IgD-negative memory B cell (primary cell): ENCODE measurements at regions not wholly inside any gene's neighbourhood (a gene's known extent, or its start where the extent isn't known, plus 50 kb on each side); places are given as distances from the start of the nearest gene placed in this dataset.
"Not testable (repeated sequence)": the region's sequence is repeated elsewhere in the genome, so short reads cannot be mapped to it uniquely, and the experiment has no call there.

Experiments
- H3K27ac Mint-ChIP-seq, 3 donors: one replicate each; pipeline ENCODE4 v1.8.0; 2020 to 2022; ENCODE audit warnings: mild to moderate bottlenecking in 3 of 3, mixed read lengths in 3 of 3, moderate library complexity in 1 of 3
- H3K27me3 Mint-ChIP-seq: one replicate; pipeline ENCODE4 v1.8.0; 2021; ENCODE audit warnings: mixed read lengths
- H3K36me3 Mint-ChIP-seq: one replicate; pipeline ENCODE4 v1.8.0; 2020; ENCODE audit warnings: mild to moderate bottlenecking, mixed read lengths
- H3K4me1 Mint-ChIP-seq, 3 donors: one replicate each; pipeline ENCODE4 v1.8.0; 2020 to 2022; ENCODE audit warnings: mixed read lengths in 3 of 3, mild to moderate bottlenecking in 1 of 3
- H3K4me3 Mint-ChIP-seq, 4 donors: one replicate each; pipeline ENCODE4 v1.8.0; 2020 to 2022; ENCODE audit warnings: mild to moderate bottlenecking in 4 of 4, mixed read lengths in 4 of 4, moderate library complexity in 3 of 4
- H3K9me3 Mint-ChIP-seq, 3 donors: one replicate each; pipeline ENCODE4 v1.8.0; 2020 to 2021; ENCODE audit warnings: mixed read lengths in 3 of 3, mild to moderate bottlenecking in 1 of 3

GRCh38 chr2:15694589-15694986 lies 102.9 kb downstream of the DDX1 start:
- H3K4me3 Mint-ChIP-seq: no peak overlapping the region
- H3K4me1 Mint-ChIP-seq: no peaks in the 10 kb centered on the region
- no peaks in the 10 kb centered on the region for H3K36me3 Mint-ChIP-seq

GRCh38 chr2:15695582-15696330 lies 104.1 kb downstream of the DDX1 start:
- no peak overlapping the region for H3K27ac Mint-ChIP-seq
- no peaks in the 10 kb centered on the region for H3K36me3 Mint-ChIP-seq
- peaks cover 2% of the 10 kb centered on the region for H3K27me3 Mint-ChIP-seq
- H3K4me1 Mint-ChIP-seq: no peaks in the 10 kb centered on the region
- peaks cover 0 to 2% (median 0%) of the 10 kb centered on the region in 3 donors for H3K9me3 Mint-ChIP-seq
- H3K4me3 Mint-ChIP-seq: no peak overlapping the region

More at GRCh38 chr2:15694589-15694986, 102.9 kb downstream of the DDX1 start:
- Mint-ChIP-seq H3K9me3 (peaks cover 0 to 2% (median 0%) of the 10 kb centered on the region in 3 donors), H3K27me3 (peaks cover 6% of the 10 kb centered on the region), H3K27ac (no peak overlapping the region)

GRCh38 chr2:15696606-15697170 lies 105.0 kb downstream of the DDX1 start:
- not testable (repeated sequence) for H3K4me1 Mint-ChIP-seq, H3K27ac Mint-ChIP-seq, H3K36me3 Mint-ChIP-seq, H3K27me3 Mint-ChIP-seq, H3K9me3 Mint-ChIP-seq
- H3K4me3 Mint-ChIP-seq: peak overlapping the region in 1 of 4 donors; percentile 72

- H3K36me3 Mint-ChIP-seq: no peaks in the 10 kb centered on the region
- H3K4me1 Mint-ChIP-seq: no peaks in the 10 kb centered on the region
- H3K27ac Mint-ChIP-seq: no peak overlapping the region
- no peak overlapping the region for H3K4me3 Mint-ChIP-seq
- peaks cover 2% of the 10 kb centered on the region for H3K27me3 Mint-ChIP-seq
- H3K9me3 Mint-ChIP-seq: no peaks in the 10 kb centered on the region
Observed at GRCh38 chr2:15700131-15700530, 108.5 kb downstream of the DDX1 start.

GRCh38 chr2:15700599-15701340 lies 109.1 kb downstream of the DDX1 start:
- peaks cover 2% of the 10 kb centered on the region for H3K27me3 Mint-ChIP-seq

GRCh38 chr2:15701341-15701907 lies 109.8 kb downstream of the DDX1 start:
- Mint-ChIP-seq H3K4me3 (no peak overlapping the region), H3K4me1 (no peaks in the 10 kb centered on the region), H3K27ac (no peak overlapping the region), H3K27me3 (peaks cover 2% of the 10 kb centered on the region), H3K36me3 (no peaks in the 10 kb centered on the region), H3K9me3 (no peaks in the 10 kb centered on the region)

More at GRCh38 chr2:15700599-15701340, 109.1 kb downstream of the DDX1 start:
- Mint-ChIP-seq H3K27ac (no peak overlapping the region), H3K4me1 (no peaks in the 10 kb centered on the region), H3K4me3 (no peak overlapping the region), H3K9me3 (no peaks in the 10 kb centered on the region), H3K36me3 (no peaks in the 10 kb centered on the region)

- Mint-ChIP-seq H3K27ac (no peak overlapping the region), H3K27me3 (peaks cover 2% of the 10 kb centered on the region), H3K4me3 (no peak overlapping the region), H3K9me3 (no peaks in the 10 kb centered on the region), H3K36me3 (no peaks in the 10 kb centered on the region), H3K4me1 (no peaks in the 10 kb centered on the region)
Observed at GRCh38 chr2:15701991-15702390, 110.3 kb downstream of the DDX1 start.

- H3K4me1 Mint-ChIP-seq: no peaks in the 10 kb centered on the region
- H3K9me3 Mint-ChIP-seq: no peaks in the 10 kb centered on the region
- H3K27me3 Mint-ChIP-seq: peaks cover 2% of the 10 kb centered on the region
- H3K27ac Mint-ChIP-seq: no peak overlapping the region
- no peak overlapping the region for H3K4me3 Mint-ChIP-seq
- no peaks in the 10 kb centered on the region for H3K36me3 Mint-ChIP-seq
Observed at GRCh38 chr2:15702452-15702851, 110.8 kb downstream of the DDX1 start.

- Mint-ChIP-seq H3K36me3 (no peaks in the 10 kb centered on the region), H3K9me3 (no peaks in the 10 kb centered on the region), H3K4me3 (no peak overlapping the region), H3K4me1 (no peaks in the 10 kb centered on the region), H3K27me3 (peaks cover 6% of the 10 kb centered on the region), H3K27ac (no peak overlapping the region)
Observed at GRCh38 chr2:15703365-15703869, 111.7 kb downstream of the DDX1 start.

GRCh38 chr2:15704086-15704787 lies 112.6 kb downstream of the DDX1 start:
- peaks cover 6% of the 10 kb centered on the region for H3K27me3 Mint-ChIP-seq
- H3K9me3 Mint-ChIP-seq: no peaks in the 10 kb centered on the region
- H3K36me3 Mint-ChIP-seq: no peaks in the 10 kb centered on the region
- H3K4me3 Mint-ChIP-seq: no peak overlapping the region
- H3K27ac Mint-ChIP-seq: no peak overlapping the region
- no peaks in the 10 kb centered on the region for H3K4me1 Mint-ChIP-seq

GRCh38 chr2:15704788-15705115 lies 113.1 kb downstream of the DDX1 start:
- peaks cover 0 to 2% (median 0%) of the 10 kb centered on the region in 3 donors for H3K4me1 Mint-ChIP-seq
- peaks cover 4% of the 10 kb centered on the region for H3K27me3 Mint-ChIP-seq
- H3K36me3 Mint-ChIP-seq: no peaks in the 10 kb centered on the region
- no peak overlapping the region for H3K27ac Mint-ChIP-seq
- no peaks in the 10 kb centered on the region for H3K9me3 Mint-ChIP-seq
- no peak overlapping the region for H3K4me3 Mint-ChIP-seq

- no peak overlapping the region for H3K4me3 Mint-ChIP-seq
- no peaks in the 10 kb centered on the region for H3K9me3 Mint-ChIP-seq
- no peak overlapping the region for H3K27ac Mint-ChIP-seq
- H3K4me1 Mint-ChIP-seq: peaks cover 0 to 2% (median 0%) of the 10 kb centered on the region in 3 donors
- H3K27me3 Mint-ChIP-seq: peaks cover 4% of the 10 kb centered on the region
- no peaks in the 10 kb centered on the region for H3K36me3 Mint-ChIP-seq
Observed at GRCh38 chr2:15705310-15705709, 113.6 kb downstream of the DDX1 start.

- no peaks in the 10 kb centered on the region for H3K9me3 Mint-ChIP-seq
- H3K27ac Mint-ChIP-seq: no peak overlapping the region
- no peaks in the 10 kb centered on the region for H3K36me3 Mint-ChIP-seq
- H3K4me1 Mint-ChIP-seq: peaks cover 0 to 2% (median 0%) of the 10 kb centered on the region in 3 donors
- no peak overlapping the region for H3K4me3 Mint-ChIP-seq
- peaks cover 4% of the 10 kb centered on the region for H3K27me3 Mint-ChIP-seq
Observed at GRCh38 chr2:15705839-15706386, 114.2 kb downstream of the DDX1 start.

GRCh38 chr2:15706424-15706823 lies 114.8 kb downstream of the DDX1 start:
- peaks cover 4% of the 10 kb centered on the region for H3K27me3 Mint-ChIP-seq
- H3K27ac Mint-ChIP-seq: no peak overlapping the region
- H3K4me1 Mint-ChIP-seq: peaks cover 0 to 2% (median 0%) of the 10 kb centered on the region in 3 donors
- H3K9me3 Mint-ChIP-seq: no peaks in the 10 kb centered on the region
- no peak overlapping the region for H3K4me3 Mint-ChIP-seq
- H3K36me3 Mint-ChIP-seq: no peaks in the 10 kb centered on the region
